Renal cortex interstitium (tissue), 11 donors: ENCODE measurements at regions not wholly inside any gene's neighbourhood (a gene's known extent, or its start where the extent isn't known, plus 50 kb on each side); places are given as distances from the start of the nearest gene placed in this dataset.
A peak's percentile ranks its signal among the peaks of the same experiment; 100 is the strongest.

Experiments
- DNase-seq, 11 donors: peaks; one replicate each; pipeline ENCODE4 v3.0.0-alpha.2; 2013; ENCODE audit warnings: low read depth in 9 of 11, low spot score in 4 of 11; ENCODE audit errors: extremely low read depth in 1 of 11

GRCh38 chr14:51392416-51392815, 152.4 kb downstream of the TMX1 start:
- no peak for DNase-seq

DNA sequence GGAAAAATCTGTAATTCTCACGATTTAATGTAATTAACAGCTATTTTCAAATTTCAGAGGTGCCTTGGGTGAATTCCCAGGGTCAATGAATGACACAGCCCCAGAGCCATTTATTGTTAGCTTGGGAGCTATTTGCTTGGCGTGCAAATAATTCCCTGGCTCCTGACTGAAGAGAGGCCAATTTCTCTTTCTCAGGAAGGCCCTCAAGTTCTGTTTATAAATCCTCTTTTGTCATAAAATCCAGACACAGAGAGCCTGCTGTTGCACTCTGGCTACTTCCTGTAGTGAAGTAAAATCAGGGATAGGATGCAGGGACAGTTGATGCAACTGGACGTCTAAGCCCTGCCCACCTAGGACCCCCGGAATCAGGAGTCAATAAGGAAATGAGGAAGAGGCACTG, 154.3 kb downstream of the TMX1 start:
- DNase-seq, result no peak

DNA sequence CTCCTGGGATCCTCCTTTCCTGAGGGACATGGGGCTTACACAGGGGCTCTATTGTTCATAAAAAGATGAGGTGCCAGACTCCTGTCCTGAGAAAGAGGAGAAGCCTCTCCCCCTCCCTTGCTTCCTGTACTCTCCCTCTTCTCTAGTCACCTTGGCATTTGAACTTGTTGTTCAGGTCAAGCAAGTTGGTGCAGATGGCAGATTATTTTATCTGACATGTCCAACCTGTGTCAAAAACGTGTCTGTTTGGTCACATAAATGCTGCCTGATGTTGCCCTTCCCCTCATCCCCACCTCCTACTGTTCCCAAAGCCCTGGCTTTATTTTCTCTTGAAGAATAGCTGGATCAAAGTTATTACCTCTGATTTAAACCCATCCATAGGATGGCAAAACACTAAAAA, 154.8 kb downstream of the TMX1 start:
- DNase-seq, result no peak

- DNase-seq, result no peak
Observed at GRCh38 chr14:51395361-51395849, 155.4 kb downstream of the TMX1 start.

- no peak for DNase-seq
Observed at GRCh38 chr14:51396222-51396815, 156.3 kb downstream of the TMX1 start.

GRCh38 chr14:51398898-51399297, 158.9 kb downstream of the TMX1 start:
- no peak for DNase-seq

- DNase-seq, result no peak
Observed at GRCh38 chr14:51400139-51400538, 160.1 kb downstream of the TMX1 start.

GRCh38 chr14:51401272-51401671, 161.2 kb downstream of the TMX1 start:
- DNase-seq, result no peak

- no peak for DNase-seq
Observed at GRCh38 chr14:51401756-51402155, 161.7 kb downstream of the TMX1 start.

- DNase-seq, result no peak
Observed at GRCh38 chr14:51410897-51411296, 170.8 kb downstream of the TMX1 start.

GRCh38 chr14:51419685-51420084, 179.6 kb downstream of the TMX1 start:
- DNase-seq, result no peak

- DNase-seq, result no peak
Observed at GRCh38 chr14:51422704-51423103, 182.7 kb downstream of the TMX1 start.

GRCh38 chr14:51424041-51424440, 184.0 kb downstream of the TMX1 start:
- DNase-seq, result no peak

DNA sequence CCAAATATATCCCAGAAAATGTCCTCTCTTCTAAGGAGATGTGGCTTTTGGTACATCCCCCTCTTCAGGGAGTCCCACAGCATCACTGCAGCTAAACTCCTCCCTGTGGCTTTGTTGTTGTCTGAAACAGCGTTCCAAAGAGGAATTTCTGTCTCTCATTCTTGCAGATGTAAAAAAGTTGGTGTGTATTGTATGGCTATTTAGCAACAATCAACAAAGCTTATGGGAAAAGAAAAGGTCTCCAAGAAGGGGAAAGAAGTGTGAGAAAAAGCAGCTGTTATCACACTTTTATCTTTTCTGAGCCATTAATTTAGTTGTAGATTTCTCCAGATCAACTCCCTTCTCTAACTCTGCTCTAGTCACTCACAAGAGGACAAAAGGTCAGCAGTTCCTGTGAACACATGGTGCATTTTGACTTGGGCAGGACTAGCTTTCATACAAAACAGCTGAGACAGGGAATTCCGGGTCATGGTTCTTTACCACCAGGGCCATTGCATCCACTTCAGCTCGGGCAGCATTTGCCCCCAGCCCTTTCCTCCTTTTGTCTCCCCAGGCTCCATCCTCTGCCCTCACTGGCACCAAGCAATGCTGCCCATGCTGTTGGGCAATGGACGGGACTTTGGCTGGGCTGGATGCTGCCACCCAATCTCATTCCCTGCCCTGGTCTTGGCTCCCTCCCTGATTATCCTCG, 184.7 kb downstream of the TMX1 start:
- peak; percentile 21 to 62 (median 35) for DNase-seq

GRCh38 chr14:51428981-51429380, 188.9 kb downstream of the TMX1 start:
- DNase-seq, result no peak

- no peak for DNase-seq
Observed at GRCh38 chr14:51430079-51430478, 190.0 kb downstream of the TMX1 start.

DNA sequence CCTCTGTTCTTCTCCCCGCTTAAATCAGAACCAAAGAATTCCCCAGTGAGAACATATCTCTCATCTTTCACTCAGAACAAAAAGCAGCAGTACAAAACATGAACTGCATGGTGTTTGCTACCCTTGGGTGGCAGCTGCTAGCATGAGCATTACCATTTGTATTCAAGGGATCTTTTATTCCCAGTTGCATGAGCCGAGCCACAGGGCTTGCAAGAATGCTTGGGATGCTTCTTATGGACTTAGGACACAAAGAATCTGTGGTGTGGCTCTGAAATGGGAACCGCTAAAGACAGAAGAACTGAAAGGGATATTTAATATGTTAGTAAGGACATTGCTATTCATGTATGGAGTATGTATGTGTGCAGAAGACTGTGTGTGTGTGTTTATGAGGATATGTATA, 190.6 kb downstream of the TMX1 start:
- DNase-seq, result no peak

DNA sequence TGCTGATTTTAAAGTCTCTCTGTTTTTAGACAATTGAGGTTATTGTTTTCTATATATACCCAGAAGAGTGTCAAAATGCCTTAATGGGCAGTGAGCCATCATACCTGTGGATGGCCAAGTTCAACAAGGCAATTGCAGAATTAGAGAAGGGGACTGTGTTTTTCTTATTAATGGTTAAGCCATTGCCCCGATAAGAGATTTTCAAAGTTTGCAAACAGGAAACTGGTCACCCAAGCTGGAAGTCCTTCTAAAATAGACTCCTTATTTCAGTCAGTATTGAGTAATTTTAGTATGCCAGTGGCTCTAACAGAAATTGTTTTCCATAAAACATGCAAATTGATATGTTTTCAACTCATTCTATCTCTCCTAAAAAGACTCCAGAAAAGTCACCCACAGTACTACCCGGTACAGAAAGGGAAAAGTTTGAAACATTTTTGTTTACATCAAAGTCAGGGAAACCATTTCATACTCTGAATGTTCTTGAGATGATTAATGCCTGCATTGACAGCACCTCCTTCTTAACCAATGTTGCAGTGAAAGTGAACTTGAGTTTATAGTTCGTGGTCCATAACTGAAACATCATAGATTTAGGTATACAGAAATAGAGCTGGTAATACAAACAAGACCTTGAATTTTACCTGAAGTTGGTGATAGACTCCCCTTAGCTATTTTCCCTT, 191.1 kb downstream of the TMX1 start:
- DNase-seq, result no peak

GRCh38 chr14:51431741-51432140, 191.7 kb downstream of the TMX1 start:
- no peak for DNase-seq

DNA sequence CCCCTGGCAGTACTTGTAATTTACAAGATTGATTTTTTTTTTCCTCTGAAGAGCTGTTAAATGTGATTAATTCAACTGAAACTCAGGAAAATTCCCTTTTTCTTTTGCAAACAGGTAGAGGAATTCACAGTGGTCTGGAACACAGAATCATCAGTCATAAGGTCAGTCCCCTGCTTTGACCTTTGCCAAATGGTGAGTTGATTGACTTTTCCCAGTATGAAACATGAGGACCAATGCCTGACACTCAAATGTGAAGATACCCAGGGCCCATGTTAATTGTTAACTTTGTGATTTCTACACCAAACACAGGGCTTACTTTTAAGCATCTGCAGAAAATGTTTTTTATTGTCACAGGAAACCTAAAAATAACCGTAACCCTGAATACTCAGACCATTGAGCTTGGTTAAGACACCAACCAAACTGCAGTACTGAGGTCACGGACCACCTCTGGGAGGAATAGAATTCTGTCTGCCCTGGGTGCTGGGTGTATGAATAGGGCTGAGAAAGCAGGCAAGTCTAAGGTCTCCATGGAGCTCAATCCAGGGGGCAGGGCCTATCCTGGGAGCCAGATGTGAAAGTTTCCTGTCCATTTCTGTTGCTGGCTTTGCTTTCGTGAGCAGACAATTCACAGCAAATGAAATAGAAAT, 192.4 kb downstream of the TMX1 start:
- no peak for DNase-seq
